CD14-positive monocyte (primary cell): ENCODE measurements at regions not wholly inside any gene's neighbourhood (a gene's known extent, or its start where the extent isn't known, plus 50 kb on each side); places are given as distances from the start of the nearest gene placed in this dataset.

Experiments used
- DNase-seq, 3 donors: peaks; one replicate each; pipeline ENCODE4 v3.0.0-alpha.2; 2011 to 2022
- H2AFZ ChIP-seq: 2 replicates; pipeline ENCODE4 v1.6.0; 2012; ENCODE audit warnings: mild to moderate bottlenecking, low read depth, low read length, inconsistent platforms; ENCODE audit not compliant: insufficient read depth, poor library complexity, severe bottlenecking
- H3K27ac ChIP-seq, 2 donors: 1 replicate in 1 of 2; 2 replicates in 1 of 2; pipeline ENCODE4 v1.5.1; 2012 to 2013; ENCODE audit warnings: low read length in 2 of 2, control low read depth in 1 of 2, inconsistent platforms in 1 of 2, low read depth in 1 of 2, mild to moderate bottlenecking in 1 of 2
- H3K27me3 ChIP-seq, 2 donors: one replicate each; pipeline versions ENCODE4 v1.6.0 to v1.6.1; 2011 to 2013; ENCODE audit warnings: low read length in 2 of 2; ENCODE audit not compliant: control insufficient read depth in 2 of 2, insufficient read depth in 2 of 2
- H3K36me3 ChIP-seq, 2 donors: replicated peaks in 1 of 2; 1 replicate in 1 of 2; 2 replicates in 1 of 2; pipeline versions ENCODE4 v1.5.1 to v1.6.1; 2012 to 2013; ENCODE audit warnings: low read length in 2 of 2, control low read depth in 1 of 2, inconsistent platforms in 1 of 2, mild to moderate bottlenecking in 1 of 2; ENCODE audit not compliant: insufficient read depth in 2 of 2, control insufficient read depth in 1 of 2
- H3K4me1 ChIP-seq, 2 donors: 1 replicate in 1 of 2; 2 replicates in 1 of 2; pipeline versions ENCODE4 v1.5.1 to v1.6.1; 2012 to 2013; ENCODE audit warnings: low read length in 2 of 2, control low read depth in 1 of 2, inconsistent platforms in 1 of 2, mild to moderate bottlenecking in 1 of 2, moderate library complexity in 1 of 2; ENCODE audit not compliant: insufficient read depth in 2 of 2, control insufficient read depth in 1 of 2
- H3K4me2 ChIP-seq: replicated peaks from 2 replicates; pipeline ENCODE3; 2012; ENCODE audit warnings: low read length, moderate library complexity, mild to moderate bottlenecking; ENCODE audit not compliant: poor library complexity, severe bottlenecking; ENCODE audit errors: extremely low read depth
- H3K4me3 ChIP-seq, 3 experiments: fragments of 200-600 bp in 1 of 3; sonication (generic) in 1 of 3; replicated peaks in 1 of 3; 1 replicate in 2 of 3; 2 replicates in 1 of 3; pipeline ENCODE4 v1.5.1; 2011 to 2013; ENCODE audit warnings: low read length in 3 of 3, mild to moderate bottlenecking in 3 of 3, control low read depth in 2 of 3, low read depth in 2 of 3, inconsistent platforms in 1 of 3, moderate library complexity in 1 of 3
- H3K79me2 ChIP-seq: 2 replicates; pipeline ENCODE4 v1.6.0; 2012; ENCODE audit warnings: mild to moderate bottlenecking, control low read depth, inconsistent platforms, low read length, moderate library complexity; ENCODE audit not compliant: insufficient read depth
- H3K9ac ChIP-seq: 2 replicates; pipeline ENCODE4 v1.6.0; 2017; ENCODE audit warnings: low read length, mild to moderate bottlenecking; ENCODE audit not compliant: insufficient read depth, poor library complexity, severe bottlenecking
- H3K9me3 ChIP-seq, 2 donors: replicated peaks in 1 of 2; 1 replicate in 1 of 2; 2 replicates in 1 of 2; pipeline versions ENCODE4 v1.5.1 to v1.6.1; 2012 to 2013; ENCODE audit warnings: low read length in 2 of 2, control low read depth in 1 of 2; ENCODE audit not compliant: control insufficient read depth in 1 of 2, insufficient read depth in 1 of 2
- H4K20me1 ChIP-seq: 2 replicates; pipeline ENCODE4 v1.6.0; 2012; ENCODE audit warnings: mild to moderate bottlenecking, low read length, control low read depth, moderate library complexity; ENCODE audit not compliant: insufficient read depth
- H3K27ac Mint-ChIP-seq, 7 donors: one replicate each; pipeline ENCODE4 v1.8.0; 2020; ENCODE audit warnings: mild to moderate bottlenecking in 7 of 7, mixed read lengths in 7 of 7, moderate library complexity in 6 of 7, inconsistent platforms in 2 of 7
- H3K27me3 Mint-ChIP-seq, 3 donors: one replicate each; pipeline ENCODE4 v1.8.0; 2021 to 2022; ENCODE audit warnings: low read depth in 3 of 3, mild to moderate bottlenecking in 3 of 3, mixed read lengths in 3 of 3, moderate library complexity in 3 of 3, inconsistent platforms in 1 of 3
- H3K36me3 Mint-ChIP-seq, 2 donors: one replicate each; pipeline ENCODE4 v1.8.0; 2020; ENCODE audit warnings: mixed read lengths in 2 of 2, inconsistent platforms in 1 of 2, mild to moderate bottlenecking in 1 of 2
- H3K4me1 Mint-ChIP-seq: one replicate; pipeline ENCODE4 v1.8.0; 2020; ENCODE audit warnings: mild to moderate bottlenecking, mixed read lengths
- H3K4me3 Mint-ChIP-seq, 2 donors: one replicate each; pipeline ENCODE4 v1.8.0; 2020; ENCODE audit warnings: mild to moderate bottlenecking in 2 of 2, mixed read lengths in 2 of 2, moderate library complexity in 1 of 2
- H3K9me3 Mint-ChIP-seq, 7 donors: one replicate each; pipeline ENCODE4 v1.8.0; 2020 to 2022; ENCODE audit warnings: mixed read lengths in 7 of 7, mild to moderate bottlenecking in 6 of 7, moderate library complexity in 6 of 7, inconsistent platforms in 2 of 7
- WGBS: methylation state at CpG from one replicate; pipeline ENCODE4 v1.1.5; 2013; ENCODE audit warnings: missing lambda C conversion rate; ENCODE audit not compliant: insufficient coverage; 5-methylcytosine and 5-hydroxymethylcytosine counted together
- intact Hi-C, 2 donors: fragments of 100-400 bp; cut with micrococcal nuclease; formaldehyde crosslinking; loops; one replicate each; pipeline versions ENCODE4 v1.15.0 to v1.15.1; 2023
- TF ChIP-seq, protein P1 (sequence below): fragments of 200-600 bp; IDR thresholded peaks from one replicate; pipeline ENCODE4 v1.8.0; 2022; ENCODE audit warnings: antibody characterized with exemption, mild to moderate bottlenecking

DNA sequence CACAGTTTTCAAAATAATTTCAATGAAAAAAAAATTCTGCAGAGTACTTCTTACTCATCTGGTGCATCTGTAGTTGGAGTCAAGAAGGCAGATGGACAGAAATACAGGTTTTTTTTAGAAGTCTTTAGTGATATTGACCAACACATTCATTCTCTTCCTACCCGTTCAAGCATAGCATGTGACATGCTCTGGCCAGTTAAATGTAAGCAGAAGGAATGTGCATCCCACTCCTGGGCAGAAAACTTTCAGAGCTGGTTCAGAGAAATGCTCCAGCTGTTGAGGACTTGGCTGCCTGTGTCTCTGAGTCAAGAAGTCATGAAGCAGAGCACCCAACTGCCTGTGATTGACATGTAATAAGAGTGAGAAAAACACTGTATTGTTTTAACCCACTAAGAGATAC lies 665.3 kb upstream of the IGFBP3 start:
- no peak for DNase-seq
- H3K4me2 ChIP-seq, result no peak overlapping the region
- peaks cover 12 to 14% of the 10 kb centered on the region in 2 donors for H3K9me3 ChIP-seq
- H2AFZ ChIP-seq, result no peak overlapping the region
- no peaks in the 10 kb centered on the region for H4K20me1 ChIP-seq
- intact Hi-C loops, result no loop called here
- WGBS, result no CpG with 5 or more reads among the region's 1 CpG
- H3K9ac ChIP-seq, result no peak overlapping the region
- Mint-ChIP-seq H3K27ac (peak overlapping the region in 1 of 7 donors; percentile 14), H3K27me3 (peaks cover 0 to 3% (median 0%) of the 10 kb centered on the region in 3 donors), H3K36me3 (no peaks in the 10 kb centered on the region), H3K4me1 (no peaks in the 10 kb centered on the region), H3K4me3 (no peak overlapping the region), H3K9me3 (peaks cover 0 to 10% (median 5%) of the 10 kb centered on the region in 7 donors)
- H3K27me3 ChIP-seq, result no peaks in the 10 kb centered on the region
- TF ChIP-seq, protein P1, sequence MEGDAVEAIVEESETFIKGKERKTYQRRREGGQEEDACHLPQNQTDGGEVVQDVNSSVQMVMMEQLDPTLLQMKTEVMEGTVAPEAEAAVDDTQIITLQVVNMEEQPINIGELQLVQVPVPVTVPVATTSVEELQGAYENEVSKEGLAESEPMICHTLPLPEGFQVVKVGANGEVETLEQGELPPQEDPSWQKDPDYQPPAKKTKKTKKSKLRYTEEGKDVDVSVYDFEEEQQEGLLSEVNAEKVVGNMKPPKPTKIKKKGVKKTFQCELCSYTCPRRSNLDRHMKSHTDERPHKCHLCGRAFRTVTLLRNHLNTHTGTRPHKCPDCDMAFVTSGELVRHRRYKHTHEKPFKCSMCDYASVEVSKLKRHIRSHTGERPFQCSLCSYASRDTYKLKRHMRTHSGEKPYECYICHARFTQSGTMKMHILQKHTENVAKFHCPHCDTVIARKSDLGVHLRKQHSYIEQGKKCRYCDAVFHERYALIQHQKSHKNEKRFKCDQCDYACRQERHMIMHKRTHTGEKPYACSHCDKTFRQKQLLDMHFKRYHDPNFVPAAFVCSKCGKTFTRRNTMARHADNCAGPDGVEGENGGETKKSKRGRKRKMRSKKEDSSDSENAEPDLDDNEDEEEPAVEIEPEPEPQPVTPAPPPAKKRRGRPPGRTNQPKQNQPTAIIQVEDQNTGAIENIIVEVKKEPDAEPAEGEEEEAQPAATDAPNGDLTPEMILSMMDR, result no peak
- H3K27ac ChIP-seq, result no peak overlapping the region
- H3K36me3 ChIP-seq, result no peaks in the 10 kb centered on the region
- H3K4me3 ChIP-seq, result no peak overlapping the region
- H3K4me1 ChIP-seq, result no peaks in the 10 kb centered on the region
- no peaks in the 10 kb centered on the region for H3K79me2 ChIP-seq

DNA sequence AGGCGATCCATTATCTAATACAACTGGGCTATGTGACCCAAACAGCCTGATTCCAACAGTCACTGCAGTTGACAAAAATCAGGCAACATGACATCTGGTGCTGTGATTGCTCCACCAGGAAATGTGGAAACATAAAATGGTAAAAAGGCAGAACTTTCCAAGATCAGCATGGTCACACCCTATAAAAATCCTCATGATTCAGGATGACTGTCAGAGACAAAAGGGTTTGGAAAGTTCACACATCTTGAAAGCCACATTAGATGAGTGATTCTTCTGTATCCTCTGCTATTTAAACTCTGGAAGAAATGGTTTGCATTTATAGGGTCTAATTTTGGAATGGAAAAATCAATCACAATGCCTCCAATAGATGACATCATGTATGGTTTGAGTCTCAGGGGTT lies 662.6 kb upstream of the IGFBP3 start:
- no CpG with 5 or more reads among the region's 1 CpG for WGBS
- Mint-ChIP-seq H3K27me3 (peaks cover 0 to 3% (median 0%) of the 10 kb centered on the region in 3 donors), H3K4me1 (no peaks in the 10 kb centered on the region), H3K27ac (no peak overlapping the region), H3K9me3 (peaks cover 0 to 5% (median 2%) of the 10 kb centered on the region in 7 donors), H3K36me3 (no peaks in the 10 kb centered on the region), H3K4me3 (no peak overlapping the region)
- H3K79me2 ChIP-seq, result no peaks in the 10 kb centered on the region
- TF ChIP-seq, protein P1, result no peak
- no peaks in the 10 kb centered on the region for H4K20me1 ChIP-seq
- no peaks in the 10 kb centered on the region for H3K27me3 ChIP-seq
- no peaks in the 10 kb centered on the region for H3K36me3 ChIP-seq
- no peaks in the 10 kb centered on the region for H3K4me1 ChIP-seq
- no peak overlapping the region for H2AFZ ChIP-seq
- peaks cover 1 to 2% of the 10 kb centered on the region in 2 donors for H3K9me3 ChIP-seq
- H3K9ac ChIP-seq, result no peak overlapping the region
- intact Hi-C loops, result no loop called here
- H3K4me3 ChIP-seq, result no peak overlapping the region
- DNase-seq, result no peak
- H3K4me2 ChIP-seq, result no peak overlapping the region
- H3K27ac ChIP-seq, result no peak overlapping the region
